ENCODE measurements at regions not wholly inside any gene's neighbourhood (a gene's known extent, or its start where the extent isn't known, plus 50 kb on each side); places are given as distances from the start of the nearest gene placed in this dataset.

GRCh38 chr18:41624460-41624859 lies 330.6 kb upstream of the PIK3C3 start:
- no TSS peak for BruUV-seq (replicated peaks)
- H3K4me1 ChIP-seq (ENCODE audit: control insufficient read depth, extremely low read depth, insufficient read depth, low read length), result no peaks in the 10 kb centered on the region
- no peak overlapping the region for H3K4me3 ChIP-seq (replicated peaks in 1 of 3; ENCODE audit: insufficient read depth in 1 of 3, low read depth in 1 of 3, low read length in 3 of 3)
- H3K36me3 ChIP-seq (ENCODE audit: control insufficient read depth in 2 of 2, extremely low read depth in 1 of 2, insufficient read depth in 2 of 2, low read length in 2 of 2), result no peaks in the 10 kb centered on the region
- no peak overlapping the region for H3K9ac ChIP-seq (replicated peaks; ENCODE audit: extremely low read depth, insufficient read depth, low read length)
- no peaks in the 10 kb centered on the region for H4K20me1 ChIP-seq (replicated peaks; ENCODE audit: control insufficient read depth, extremely low read depth, insufficient read depth, low read length)
- H3K27ac ChIP-seq (ENCODE audit: insufficient read depth, low read depth, low read length), result no peak overlapping the region
- H3K9me1 ChIP-seq (replicated peaks; ENCODE audit: control insufficient read depth, extremely low read depth, insufficient read depth, low read length), result no peaks in the 10 kb centered on the region
- H3K79me2 ChIP-seq (ENCODE audit: control insufficient read depth, insufficient read depth, low read length), result no peaks in the 10 kb centered on the region
- dilution Hi-C loops (cut with MboI; ENCODE audit: extremely low pct_ligation_motif_present, low sequenced_read_pairs), result no loop called here
- no peak overlapping the region for H2AFZ ChIP-seq (ENCODE audit: low read depth, low read length)
- POLR2A ChIA-PET, result no interaction called here
- H3K4me2 ChIP-seq (ENCODE audit: insufficient read depth, low read length), result no peak overlapping the region
- peaks cover 0 to 2% of the 10 kb centered on the region in 2 experiments for H3K27me3 ChIP-seq (ENCODE audit: control insufficient read depth in 2 of 2, insufficient read depth in 2 of 2, low read length in 2 of 2)
- TF ChIP-seq MAX (IDR thresholded peaks at IDR 0.05; ENCODE audit: insufficient read depth, insufficient read length) (no peak), JUN (IDR thresholded peaks at IDR 0.05; ENCODE audit: borderline replicate concordance, insufficient read depth, insufficient read length, low read depth) (no peak)
- H3K9me3 ChIP-seq (replicated peaks; ENCODE audit: control insufficient read depth, insufficient read depth, low read length), result no peaks in the 10 kb centered on the region
- CTCF ChIA-PET, result no interaction called here
- intact Hi-C loops (cut with micrococcal nuclease), result no loop called here
- DNase-seq (ENCODE audit: low read depth, low spot score) (no peak), FAIRE-seq (no peak)

GRCh38 chr18:41621177-41621576 lies 333.9 kb upstream of the PIK3C3 start:
- Histone ChIP-seq H3K36me3 (ENCODE audit: control insufficient read depth in 2 of 2, extremely low read depth in 1 of 2, insufficient read depth in 2 of 2, low read length in 2 of 2) (no peaks in the 10 kb centered on the region), H3K27ac (ENCODE audit: insufficient read depth, low read depth, low read length) (no peak overlapping the region), H3K9me1 (replicated peaks; ENCODE audit: control insufficient read depth, extremely low read depth, insufficient read depth, low read length) (no peaks in the 10 kb centered on the region), H3K4me1 (ENCODE audit: control insufficient read depth, extremely low read depth, insufficient read depth, low read length) (no peaks in the 10 kb centered on the region), H2AFZ (ENCODE audit: low read depth, low read length) (no peak overlapping the region), H3K9ac (replicated peaks; ENCODE audit: extremely low read depth, insufficient read depth, low read length) (no peak overlapping the region), H4K20me1 (replicated peaks; ENCODE audit: control insufficient read depth, extremely low read depth, insufficient read depth, low read length) (no peaks in the 10 kb centered on the region), H3K4me3 (replicated peaks in 1 of 3; ENCODE audit: insufficient read depth in 1 of 3, low read depth in 1 of 3, low read length in 3 of 3) (no peak overlapping the region), H3K27me3 (ENCODE audit: control insufficient read depth in 2 of 2, insufficient read depth in 2 of 2, low read length in 2 of 2) (peaks cover 0 to 2% of the 10 kb centered on the region in 2 experiments), H3K9me3 (replicated peaks; ENCODE audit: control insufficient read depth, insufficient read depth, low read length) (no peaks in the 10 kb centered on the region), H3K4me2 (ENCODE audit: insufficient read depth, low read length) (no peak overlapping the region), H3K79me2 (ENCODE audit: control insufficient read depth, insufficient read depth, low read length) (no peaks in the 10 kb centered on the region)
- intact Hi-C loops (cut with micrococcal nuclease) (no loop called here), dilution Hi-C loops (cut with MboI; ENCODE audit: extremely low pct_ligation_motif_present, low sequenced_read_pairs) (no loop called here)
- TF ChIP-seq CTCF (IDR thresholded peaks at IDR 0.05; ENCODE audit: extremely low read depth in 1 of 2, insufficient read depth in 1 of 2, low read depth in 1 of 2, low read length in 2 of 2) (no peak), GATA2 (IDR thresholded peaks at IDR 0.05; ENCODE audit: insufficient read depth, insufficient read length, low read depth, low read length) (no peak), JUN (IDR thresholded peaks at IDR 0.05; ENCODE audit: borderline replicate concordance, insufficient read depth, insufficient read length, low read depth) (no peak), MYC (IDR thresholded peaks at IDR 0.05; ENCODE audit: low read depth, low read length) (no peak), FOS (IDR thresholded peaks at IDR 0.05; ENCODE audit: borderline replicate concordance, insufficient read depth, low read length) (no peak), POLR2A (IDR thresholded peaks at IDR 0.05; ENCODE audit: low read depth, low read length) (no peak), POLR2AphosphoS5 (IDR thresholded peaks at IDR 0.05; ENCODE audit: insufficient read depth, low read depth, low read length) (no peak), EZH2 (IDR thresholded peaks at IDR 0.05; ENCODE audit: borderline replicate concordance, low read depth, low read length, severe bottlenecking) (no peak), MAX (IDR thresholded peaks at IDR 0.05; ENCODE audit: insufficient read depth, insufficient read length) (no peak)
- ChIA-PET CTCF (no interaction called here), POLR2A (no interaction called here)
- no peak for FAIRE-seq
- no TSS peak for BruUV-seq (replicated peaks)
- DNase-seq (ENCODE audit: low read depth, low spot score), result no peak

Measured in endothelial cell of umbilical vein (primary cell).